Neutrophil (primary cell): ENCODE measurements at regions not wholly inside any gene's neighbourhood (a gene's known extent, or its start where the extent isn't known, plus 50 kb on each side); places are given as distances from the start of the nearest gene placed in this dataset.

Experiments
- H3K27ac ChIP-seq: fragments of 200-600 bp; sonication (generic); 2 replicates; pipeline ENCODE4 v1.5.1; 2016; ENCODE audit warnings: mild to moderate bottlenecking, moderate library complexity
- H3K27me3 ChIP-seq: fragments of 200-600 bp; sonication (generic); 2 replicates; pipeline ENCODE4 v1.6.0; 2016; ENCODE audit warnings: mild to moderate bottlenecking
- H3K36me3 ChIP-seq: fragments of 200-600 bp; sonication (generic); 2 replicates; pipeline ENCODE4 v1.5.1; 2017
- H3K4me1 ChIP-seq, 2 experiments: fragments of 200-600 bp in 1 of 2; sonication (generic) in 1 of 2; 1 replicate in 1 of 2; 2 replicates in 1 of 2; pipeline versions ENCODE4 v1.5.1 to v1.6.1; 2013 to 2016; ENCODE audit warnings: low read depth in 1 of 2, low read length in 1 of 2, mild to moderate bottlenecking in 1 of 2, moderate library complexity in 1 of 2; ENCODE audit not compliant: control insufficient read depth in 1 of 2, insufficient read depth in 1 of 2
- H3K4me3 ChIP-seq, 2 experiments: fragments of 200-600 bp in 1 of 2; sonication (generic) in 1 of 2; 1 replicate in 1 of 2; 2 replicates in 1 of 2; pipeline ENCODE4 v1.5.1; 2013 to 2016; ENCODE audit warnings: low read depth in 1 of 2, low read length in 1 of 2, mild to moderate bottlenecking in 1 of 2, moderate library complexity in 1 of 2
- H3K9me3 ChIP-seq: fragments of 200-600 bp; sonication (generic); 2 replicates; pipeline ENCODE4 v1.5.1; 2016
- CTCF ChIP-seq: fragments of 200-600 bp; sonication (generic); IDR thresholded peaks from 2 replicates; pipeline ENCODE4 v1.5.1; 2016; ENCODE audit warnings: antibody characterized with exemption

- Histone ChIP-seq H3K4me1 (no peaks in the 10 kb centered on the region), H3K27me3 (no peaks in the 10 kb centered on the region), H3K36me3 (no peaks in the 10 kb centered on the region), H3K9me3 (no peaks in the 10 kb centered on the region), H3K4me3 (no peak overlapping the region), H3K27ac (no peak overlapping the region)
- TF ChIP-seq CTCF, result no peak
Observed at GRCh38 chr1:195740862-195741261, 867.4 kb downstream of the KCNT2 start.

GRCh38 chr1:195738966-195739650 is 869.1 kb downstream of the KCNT2 start:
- TF ChIP-seq CTCF, result no peak
- no peaks in the 10 kb centered on the region for H3K4me1 ChIP-seq
- no peak overlapping the region for H3K4me3 ChIP-seq
- no peaks in the 10 kb centered on the region for H3K27me3 ChIP-seq
- no peaks in the 10 kb centered on the region for H3K36me3 ChIP-seq
- no peak overlapping the region for H3K27ac ChIP-seq
- no peaks in the 10 kb centered on the region for H3K9me3 ChIP-seq

GRCh38 chr1:195735140-195735539 is 873.1 kb downstream of the KCNT2 start:
- Histone ChIP-seq H3K4me1 (no peaks in the 10 kb centered on the region), H3K4me3 (no peak overlapping the region), H3K36me3 (no peaks in the 10 kb centered on the region), H3K27ac (no peak overlapping the region), H3K9me3 (no peaks in the 10 kb centered on the region), H3K27me3 (no peaks in the 10 kb centered on the region)
- TF ChIP-seq CTCF, result no peak

- Histone ChIP-seq H3K27ac (no peak overlapping the region), H3K9me3 (no peaks in the 10 kb centered on the region), H3K4me1 (no peaks in the 10 kb centered on the region), H3K4me3 (no peak overlapping the region), H3K36me3 (no peaks in the 10 kb centered on the region), H3K27me3 (no peaks in the 10 kb centered on the region)
- no peak for TF ChIP-seq CTCF
Observed at GRCh38 chr1:195733826-195734225, 874.4 kb downstream of the KCNT2 start.

GRCh38 chr1:195733408-195733807 is 874.8 kb downstream of the KCNT2 start:
- H3K27ac ChIP-seq, result no peak overlapping the region
- no peak for TF ChIP-seq CTCF
- no peak overlapping the region for H3K4me3 ChIP-seq
- H3K36me3 ChIP-seq, result no peaks in the 10 kb centered on the region
- no peaks in the 10 kb centered on the region for H3K27me3 ChIP-seq
- H3K4me1 ChIP-seq, result no peaks in the 10 kb centered on the region
- no peaks in the 10 kb centered on the region for H3K9me3 ChIP-seq
